Mesodermal cell (in vitro differentiated cells): ENCODE measurements at regions not wholly inside any gene's neighbourhood (a gene's known extent, or its start where the extent isn't known, plus 50 kb on each side); places are given as distances from the start of the nearest gene placed in this dataset.

ENCODE experiments used
- H3K27ac ChIP-seq: 2 replicates; pipeline ENCODE4 v1.7.0; 2013; ENCODE audit warnings: mild to moderate bottlenecking, low read depth, low read length, moderate library complexity; ENCODE audit not compliant: severe bottlenecking
- H3K36me3 ChIP-seq: 2 replicates; pipeline ENCODE4 v1.7.1; 2013; ENCODE audit warnings: mild to moderate bottlenecking, low read length, moderate library complexity; ENCODE audit not compliant: control insufficient read depth, insufficient read depth
- H3K4me1 ChIP-seq: one replicate; pipeline ENCODE4 v1.7.1; 2013; ENCODE audit warnings: mild to moderate bottlenecking, low read length; ENCODE audit not compliant: insufficient read depth, control insufficient read depth, poor library complexity, severe bottlenecking
- H3K4me3 ChIP-seq: 2 replicates; pipeline ENCODE4 v1.7.0; 2013; ENCODE audit warnings: low read length, control low read depth, mild to moderate bottlenecking; ENCODE audit not compliant: insufficient read depth, poor library complexity, severe bottlenecking; ENCODE audit errors: extremely low read depth
- H3K9me3 ChIP-seq: 2 replicates; pipeline ENCODE4 v1.7.1; 2013; ENCODE audit warnings: mild to moderate bottlenecking, low read length, moderate library complexity; ENCODE audit not compliant: control insufficient read depth
- WGBS, 2 experiments: methylation state at CpG; one replicate each; pipeline ENCODE4 v1.1.5; 2013; ENCODE audit warnings: missing lambda C conversion rate in 2 of 2; ENCODE audit not compliant: insufficient coverage in 2 of 2; 5-methylcytosine and 5-hydroxymethylcytosine counted together

DNA sequence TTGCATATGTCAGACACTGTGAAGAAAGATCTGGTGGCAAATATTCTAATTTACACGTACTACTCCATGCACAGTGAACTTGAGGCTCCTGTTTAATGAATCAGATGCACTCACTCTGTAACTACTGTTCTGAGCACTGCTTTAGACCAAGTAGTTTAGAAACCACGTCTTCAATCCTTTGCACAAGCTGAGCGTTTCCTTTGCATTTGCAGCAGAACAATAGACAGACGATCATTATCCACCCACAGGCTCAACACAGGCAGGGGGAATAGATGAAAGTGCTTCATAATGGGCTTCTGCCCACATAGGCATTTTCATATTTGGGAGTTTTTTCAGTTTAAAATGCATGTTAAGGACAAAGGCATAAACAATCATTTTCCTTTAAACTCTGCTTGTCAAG is 423.3 kb upstream of the ADAMTS16 start:
- Histone ChIP-seq H3K36me3 (no peaks in the 10 kb centered on the region), H3K9me3 (no peaks in the 10 kb centered on the region), H3K4me3 (no peak overlapping the region), H3K27ac (no peak overlapping the region), H3K4me1 (no peaks in the 10 kb centered on the region)
- WGBS, 2 experiments = 33 to 86% methylated on average over 1 to 3 of the region's 4 CpGs

DNA sequence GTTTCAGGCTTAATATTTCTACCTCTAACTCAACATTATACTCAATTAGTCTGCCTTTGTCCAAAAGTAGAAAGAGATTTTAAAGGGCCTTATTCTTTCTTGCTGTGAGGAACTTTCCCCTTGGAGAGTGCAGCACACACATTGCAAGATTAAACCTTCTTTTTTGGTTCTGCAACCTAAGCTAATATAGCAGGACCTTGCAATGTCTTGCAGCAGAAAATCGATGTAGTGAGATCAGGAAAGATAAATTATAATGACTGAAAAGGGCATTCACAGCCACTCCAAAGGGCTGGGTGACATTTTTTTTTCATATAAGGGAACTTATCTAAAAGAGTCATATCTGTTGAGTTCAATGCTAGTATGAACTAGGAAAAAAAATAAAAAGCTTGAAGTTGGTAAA is 422.7 kb upstream of the ADAMTS16 start:
- Histone ChIP-seq H3K4me3 (no peak overlapping the region), H3K4me1 (no peaks in the 10 kb centered on the region), H3K36me3 (no peaks in the 10 kb centered on the region), H3K27ac (no peak overlapping the region), H3K9me3 (no peaks in the 10 kb centered on the region)
- WGBS, 2 experiments = 80% methylated on average over 1 of the region's 1 CpG; no CpG with 5 or more reads in 1 of the 2 experiments

DNA sequence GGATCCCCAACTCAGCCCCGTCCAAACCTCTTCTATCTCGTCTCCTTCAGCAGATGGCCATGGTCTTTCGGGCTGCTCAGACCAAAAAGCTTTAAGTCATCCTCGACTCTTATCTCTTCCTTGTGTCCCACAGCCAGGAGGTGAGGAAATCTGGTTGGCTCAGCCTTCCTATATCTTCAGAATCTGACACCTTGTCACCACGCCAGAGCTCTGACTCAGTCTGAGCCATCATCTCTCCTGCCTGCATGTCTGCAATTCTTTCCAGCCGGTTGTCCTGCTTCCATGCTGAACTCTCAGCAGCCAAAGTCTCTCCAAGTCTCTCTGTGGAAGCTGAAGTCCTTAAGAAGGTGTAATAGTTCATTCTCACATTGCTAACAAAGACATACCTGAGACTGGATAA is 419.3 kb upstream of the ADAMTS16 start:
- H3K27ac ChIP-seq = no peak overlapping the region
- H3K36me3 ChIP-seq = no peaks in the 10 kb centered on the region
- no peak overlapping the region for H3K4me3 ChIP-seq
- no peaks in the 10 kb centered on the region for H3K4me1 ChIP-seq
- H3K9me3 ChIP-seq = no peaks in the 10 kb centered on the region
- WGBS, 2 experiments = 74 to 77% methylated on average over 4 to 5 of the region's 6 CpGs

DNA sequence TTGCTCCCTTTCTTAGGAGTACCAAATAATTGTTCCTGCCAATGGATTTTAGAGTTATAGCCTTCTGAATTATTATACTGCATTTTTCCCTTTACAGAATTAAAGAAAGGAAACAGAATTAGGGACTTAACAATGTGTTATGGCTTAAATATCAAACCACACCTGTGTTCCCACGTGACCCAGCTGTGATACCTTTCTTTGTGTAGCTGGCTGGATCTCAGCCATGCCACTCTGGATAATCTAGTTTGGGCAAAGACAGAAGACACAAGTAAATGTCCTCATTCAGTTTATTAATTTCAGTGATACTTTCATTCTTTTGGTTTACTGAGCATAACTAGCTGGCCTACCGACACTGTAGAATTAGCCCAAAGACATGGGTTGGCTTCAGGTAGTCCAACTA is 417.2 kb upstream of the ADAMTS16 start:
- Histone ChIP-seq H3K4me3 (no peak overlapping the region), H3K27ac (no peak overlapping the region), H3K9me3 (no peaks in the 10 kb centered on the region), H3K36me3 (no peaks in the 10 kb centered on the region), H3K4me1 (no peaks in the 10 kb centered on the region)
- WGBS, 2 experiments = 90 to 93% methylated on average over 1 to 2 of the region's 2 CpGs

DNA sequence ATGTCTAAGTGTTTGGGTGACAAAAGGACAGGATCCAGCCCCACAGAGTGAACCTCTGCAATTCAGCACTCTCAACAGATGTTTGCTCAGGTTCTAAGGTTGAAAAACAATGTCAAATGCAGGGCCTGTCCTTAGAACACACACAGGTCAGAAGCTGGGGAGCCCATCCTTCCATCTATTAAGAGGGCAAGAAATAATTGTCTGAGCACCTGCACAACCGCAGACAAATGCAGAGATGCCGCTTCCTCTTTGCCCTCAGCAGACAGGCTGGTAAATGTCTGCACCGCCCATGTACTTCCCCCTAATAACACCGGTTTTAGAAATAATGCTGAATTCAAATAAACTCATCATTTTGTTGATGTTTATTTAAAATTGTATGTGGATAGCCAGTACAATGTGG is 414.5 kb upstream of the ADAMTS16 start:
- H3K27ac ChIP-seq = no peak overlapping the region
- WGBS, 2 experiments = 88 to 100% methylated on average over 2 of the region's 4 CpGs
- no peaks in the 10 kb centered on the region for H3K9me3 ChIP-seq
- H3K4me3 ChIP-seq = no peak overlapping the region
- no peaks in the 10 kb centered on the region for H3K4me1 ChIP-seq
- H3K36me3 ChIP-seq = no peaks in the 10 kb centered on the region

DNA sequence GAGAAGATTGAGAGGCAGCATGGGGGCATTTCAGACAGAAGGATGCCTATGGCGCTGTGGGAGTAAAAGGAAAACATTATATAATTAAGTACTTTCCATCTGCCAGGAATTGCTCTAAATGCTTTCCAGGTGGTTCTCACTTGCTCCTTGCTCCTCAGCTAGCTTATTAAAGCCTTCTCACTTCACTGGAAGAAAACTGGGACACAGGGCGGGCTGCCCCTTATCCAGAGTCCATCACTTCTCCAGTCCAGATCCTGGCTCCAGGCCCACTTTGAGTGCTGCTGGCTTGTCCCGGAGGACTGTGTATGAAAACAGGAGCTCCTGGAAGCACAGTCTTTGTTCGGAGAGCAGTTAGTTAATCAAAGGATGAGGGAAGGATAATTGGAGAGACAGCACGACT is 409.9 kb upstream of the ADAMTS16 start:
- no peak overlapping the region for H3K27ac ChIP-seq
- H3K36me3 ChIP-seq = no peaks in the 10 kb centered on the region
- 85 to 93% methylated on average over 4 of the region's 5 CpGs for WGBS, 2 experiments
- no peaks in the 10 kb centered on the region for H3K4me1 ChIP-seq
- H3K4me3 ChIP-seq = no peak overlapping the region
- no peaks in the 10 kb centered on the region for H3K9me3 ChIP-seq

DNA sequence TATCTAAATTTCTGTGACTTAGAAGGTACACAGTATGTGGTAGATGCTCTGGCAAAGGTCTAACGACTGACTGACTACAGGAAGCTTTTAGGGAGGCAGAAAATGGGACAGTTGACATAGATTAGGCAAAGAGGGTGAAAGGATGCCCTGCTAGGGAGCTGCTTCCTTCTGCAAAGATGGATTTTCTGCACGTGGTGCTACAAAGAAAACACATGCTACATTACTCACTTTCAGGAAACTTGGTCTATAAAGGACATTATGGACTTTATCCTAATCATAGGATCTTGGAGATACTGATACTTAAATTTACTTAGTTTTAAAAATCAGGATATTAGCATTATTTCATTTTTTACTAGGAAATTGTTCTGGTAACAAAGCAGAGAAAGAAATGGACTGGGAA is 405.8 kb upstream of the ADAMTS16 start:
- Histone ChIP-seq H3K36me3 (no peaks in the 10 kb centered on the region), H3K27ac (no peak overlapping the region), H3K9me3 (no peaks in the 10 kb centered on the region), H3K4me3 (no peak overlapping the region), H3K4me1 (no peaks in the 10 kb centered on the region)
- WGBS, 2 experiments = 57 to 100% methylated on average over 1 of the region's 2 CpGs

DNA sequence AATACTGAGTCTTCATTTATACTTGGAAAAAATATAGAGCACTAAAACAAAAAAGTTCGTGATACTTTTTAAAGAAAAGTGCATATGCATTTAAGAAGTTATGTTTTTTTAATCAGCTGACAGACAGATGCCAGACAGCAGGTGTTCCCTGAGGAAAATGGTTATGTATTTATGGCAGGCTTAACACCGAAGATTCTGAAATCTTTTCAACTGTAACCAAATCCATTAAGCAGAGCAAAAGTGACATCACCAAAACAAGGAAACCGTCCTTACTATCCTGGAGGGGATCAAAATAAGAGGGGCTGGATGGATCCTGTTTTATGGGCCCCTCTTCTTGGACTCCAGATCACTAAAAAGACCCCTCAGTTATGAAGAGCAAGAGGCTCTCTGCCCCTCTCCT is 404.9 kb upstream of the ADAMTS16 start:
- WGBS, 2 experiments = no CpG with 5 or more reads among the region's 3 CpGs
- Histone ChIP-seq H3K4me3 (no peak overlapping the region), H3K27ac (no peak overlapping the region), H3K9me3 (no peaks in the 10 kb centered on the region), H3K4me1 (no peaks in the 10 kb centered on the region), H3K36me3 (no peaks in the 10 kb centered on the region)

DNA sequence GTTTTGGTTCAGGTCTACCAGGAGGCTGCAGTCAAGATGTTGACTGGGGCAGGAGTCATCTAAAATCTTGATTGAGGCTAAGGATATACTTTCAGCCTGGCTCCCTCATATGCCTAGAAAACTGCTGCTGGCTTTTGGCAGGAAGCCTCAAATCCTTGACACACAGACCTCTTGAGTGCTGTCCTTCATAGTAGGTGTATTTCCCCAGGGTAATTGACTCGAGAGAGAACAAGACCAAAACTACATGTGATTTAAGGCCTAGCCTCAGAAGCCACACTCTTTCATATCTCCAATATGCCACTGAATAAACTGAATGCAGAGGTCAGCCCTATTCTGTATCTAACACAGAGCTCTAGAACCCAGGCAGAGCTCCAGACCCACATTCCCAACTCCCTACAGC is 402.3 kb upstream of the ADAMTS16 start:
- 80% methylated on average over 1 of the region's 1 CpG; no CpG with 5 or more reads in 1 of the 2 experiments for WGBS, 2 experiments
- Histone ChIP-seq H3K9me3 (no peaks in the 10 kb centered on the region), H3K27ac (no peak overlapping the region), H3K4me3 (no peak overlapping the region), H3K4me1 (no peaks in the 10 kb centered on the region), H3K36me3 (no peaks in the 10 kb centered on the region)

DNA sequence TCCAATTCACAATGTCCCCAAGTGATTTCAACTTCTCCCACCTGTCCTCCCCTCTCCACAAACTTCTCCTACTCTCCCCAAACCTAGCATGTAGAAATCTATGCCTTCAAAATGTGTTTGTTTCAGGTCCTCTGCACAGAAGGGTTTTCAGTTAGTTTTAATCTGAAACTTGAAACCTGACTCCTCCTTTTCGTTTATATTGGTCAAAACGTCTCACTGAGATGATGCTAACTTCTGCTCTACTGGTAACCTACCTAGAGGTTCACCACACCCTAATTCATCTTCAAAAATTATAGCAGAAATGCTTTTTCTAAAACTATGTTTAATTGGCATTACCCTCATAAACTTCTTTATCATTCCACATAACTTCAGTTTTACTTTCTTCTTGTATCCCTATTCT is 401.8 kb upstream of the ADAMTS16 start:
- Histone ChIP-seq H3K9me3 (no peaks in the 10 kb centered on the region), H3K4me3 (no peak overlapping the region), H3K36me3 (no peaks in the 10 kb centered on the region), H3K4me1 (no peaks in the 10 kb centered on the region), H3K27ac (no peak overlapping the region)
- WGBS, 2 experiments = 78 to 89% methylated on average over 2 of the region's 2 CpGs

DNA sequence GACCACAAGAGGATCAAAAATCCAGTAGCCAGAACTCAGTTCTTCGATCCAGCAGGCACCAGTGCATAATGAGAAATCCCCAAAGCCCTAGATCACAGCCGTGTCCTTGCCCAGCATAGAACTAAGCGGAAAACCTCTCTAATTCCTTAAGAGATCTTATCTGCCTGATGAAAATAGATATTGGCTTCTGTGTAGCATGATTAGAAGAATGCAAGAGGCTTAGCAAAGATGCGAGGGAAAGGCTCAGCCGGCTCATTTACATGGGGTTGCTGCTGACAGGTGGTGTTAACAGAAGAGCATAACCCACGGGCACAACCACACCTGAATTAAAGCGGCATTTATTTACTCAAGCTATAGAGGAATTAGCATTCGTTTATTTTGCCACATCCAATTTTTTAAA is 400.0 kb upstream of the ADAMTS16 start:
- 82 to 88% methylated on average over 4 to 5 of the region's 8 CpGs for WGBS, 2 experiments
- no peaks in the 10 kb centered on the region for H3K9me3 ChIP-seq

DNA sequence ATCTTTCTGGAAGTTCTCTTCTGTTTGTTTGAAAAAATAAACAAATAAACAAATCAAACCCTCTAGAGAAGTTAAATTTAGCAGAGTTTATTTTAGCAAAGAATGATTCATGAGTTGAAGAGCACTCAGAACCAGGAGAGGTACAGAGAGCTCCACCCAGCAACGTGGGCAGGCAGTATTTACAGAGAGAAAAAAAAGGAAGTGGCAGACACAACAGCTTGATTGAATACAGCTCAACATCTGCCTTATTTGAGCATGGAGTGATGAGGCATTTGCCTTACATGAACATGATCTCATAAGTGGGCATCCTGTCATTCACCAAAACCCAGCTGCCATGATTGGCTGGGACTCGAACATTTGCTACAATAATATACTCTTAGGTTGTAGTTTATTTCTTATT is 381.6 kb upstream of the ADAMTS16 start:
- Histone ChIP-seq H3K4me1 (no peaks in the 10 kb centered on the region), H3K9me3 (no peaks in the 10 kb centered on the region), H3K36me3 (no peaks in the 10 kb centered on the region), H3K4me3 (no peak overlapping the region), H3K27ac (no peak overlapping the region)
- WGBS, 2 experiments = 33 to 43% methylated on average over 1 of the region's 2 CpGs

More for the DNA sequence above, 400.0 kb upstream of the ADAMTS16 start:
- Histone ChIP-seq H3K36me3 (no peaks in the 10 kb centered on the region), H3K4me3 (no peak overlapping the region), H3K4me1 (no peaks in the 10 kb centered on the region), H3K27ac (no peak overlapping the region)
